GM21390 (cell line): ENCODE measurements at regions not wholly inside any gene's neighbourhood (a gene's known extent, or its start where the extent isn't known, plus 50 kb on each side); places are given as distances from the start of the nearest gene placed in this dataset.

Source experiments
- ATAC-seq: cut with Tn5 transposase; IDR thresholded peaks from one replicate; pipeline ENCODE4 v1.9.1; 2021; ENCODE audit not compliant: unreplicated experiment

GRCh38 chr9:74309654-74310053 lies 187.5 kb upstream of the RORB start:
- ATAC-seq, result no peak

- no peak for ATAC-seq
Observed at GRCh38 chr9:74317235-74317634, 179.9 kb upstream of the RORB start.

GRCh38 chr9:74321396-74321795 lies 175.7 kb upstream of the RORB start:
- no peak for ATAC-seq

DNA sequence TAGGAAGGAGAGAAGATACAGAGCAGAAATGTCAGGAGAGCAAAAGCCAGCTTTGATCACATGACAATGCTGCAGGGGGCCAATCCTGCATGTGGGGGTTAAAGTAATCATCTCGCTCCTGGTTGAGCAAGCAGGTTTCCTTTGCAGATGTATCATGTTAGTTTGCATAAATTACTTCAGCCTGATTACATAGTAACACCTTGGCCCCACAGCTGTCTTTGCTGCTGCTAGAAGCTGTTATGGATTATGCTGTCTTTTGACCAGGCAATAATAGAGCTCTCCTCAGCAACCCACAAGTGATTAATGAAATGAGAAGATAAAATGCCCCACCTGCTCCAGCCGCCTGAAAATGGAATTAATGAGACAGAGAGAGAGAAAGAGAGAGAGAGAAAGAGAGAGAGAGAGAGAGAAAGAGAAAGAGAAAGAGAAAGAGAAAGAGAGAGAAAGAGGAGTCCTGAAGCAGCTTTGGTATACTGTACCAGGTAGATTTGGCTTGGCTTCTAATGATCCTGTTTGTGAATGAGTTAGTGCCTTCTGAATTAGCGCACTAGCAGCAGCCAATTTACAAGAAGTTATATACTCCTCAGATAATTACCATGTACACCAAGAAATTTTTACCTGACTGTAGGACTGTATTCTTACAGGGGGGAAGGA lies 174.3 kb upstream of the RORB start:
- no peak for ATAC-seq

DNA sequence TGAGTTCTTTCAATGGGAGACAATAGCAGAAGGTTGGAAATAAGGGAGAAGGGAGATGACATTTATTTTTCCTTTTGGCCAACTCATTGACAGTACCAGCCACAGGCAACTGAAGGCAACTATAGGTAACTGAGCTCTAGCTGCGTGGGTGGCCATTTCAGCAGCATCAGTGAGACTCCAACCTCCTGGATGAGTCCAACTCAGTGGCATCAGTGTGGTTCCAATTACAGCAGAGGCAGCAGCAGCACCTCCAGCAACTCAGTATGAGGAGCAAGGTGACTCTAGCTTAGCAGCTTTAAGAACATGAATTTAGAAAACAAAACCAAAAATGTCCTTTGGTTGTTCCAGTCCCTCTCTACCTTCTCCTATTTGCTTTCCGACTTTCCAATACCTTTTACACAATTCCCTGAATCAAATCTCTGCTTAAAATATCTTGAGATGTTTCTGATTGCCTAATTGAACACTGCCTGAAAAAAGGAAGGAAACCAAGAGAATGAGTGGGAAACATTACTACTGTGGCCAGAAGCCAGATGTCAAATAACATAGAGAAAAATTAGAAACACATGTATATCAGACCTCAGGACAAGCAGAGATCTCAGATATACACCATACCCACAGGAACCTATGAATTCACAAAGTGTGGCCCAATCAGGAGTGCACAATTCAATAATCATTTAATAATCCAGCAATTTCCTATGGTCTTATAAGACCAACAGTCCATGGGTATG lies 166.5 kb upstream of the RORB start:
- ATAC-seq, result no peak

GRCh38 chr9:74331607-74332006 lies 165.5 kb upstream of the RORB start:
- ATAC-seq, result no peak

DNA sequence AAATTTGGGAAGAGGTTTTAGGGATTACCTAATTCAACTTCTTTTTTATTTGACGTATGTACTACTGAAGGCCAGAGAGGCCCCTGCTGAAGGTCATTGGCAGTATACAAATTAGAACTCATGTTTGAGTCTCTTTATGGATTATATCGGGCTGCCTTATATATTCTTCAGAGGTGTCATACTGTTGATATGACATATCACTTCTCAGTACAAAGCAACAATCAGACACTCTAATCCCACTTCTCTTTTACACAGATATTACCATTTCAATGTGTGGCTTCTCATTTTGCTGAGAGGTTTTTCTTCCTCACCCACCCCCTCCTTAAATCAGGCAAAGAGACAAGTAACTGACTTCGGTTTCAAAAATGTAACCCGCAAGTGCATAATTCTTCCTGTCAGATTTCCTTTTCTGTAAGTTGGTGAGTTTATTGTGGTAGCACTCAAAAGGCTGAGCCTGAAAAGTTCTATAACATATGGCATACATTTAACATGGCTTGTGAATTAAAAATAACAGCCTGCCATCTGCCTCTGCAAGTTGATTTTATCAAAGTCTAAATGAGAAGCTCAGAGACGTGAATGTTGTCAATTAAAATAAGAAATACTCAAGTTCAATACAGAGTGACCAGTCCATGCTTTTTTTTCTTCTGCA lies 163.6 kb upstream of the RORB start:
- ATAC-seq, result no peak

GRCh38 chr9:74334271-74334670 lies 162.9 kb upstream of the RORB start:
- no peak for ATAC-seq

GRCh38 chr9:74336161-74336560 lies 161.0 kb upstream of the RORB start:
- no peak for ATAC-seq

DNA sequence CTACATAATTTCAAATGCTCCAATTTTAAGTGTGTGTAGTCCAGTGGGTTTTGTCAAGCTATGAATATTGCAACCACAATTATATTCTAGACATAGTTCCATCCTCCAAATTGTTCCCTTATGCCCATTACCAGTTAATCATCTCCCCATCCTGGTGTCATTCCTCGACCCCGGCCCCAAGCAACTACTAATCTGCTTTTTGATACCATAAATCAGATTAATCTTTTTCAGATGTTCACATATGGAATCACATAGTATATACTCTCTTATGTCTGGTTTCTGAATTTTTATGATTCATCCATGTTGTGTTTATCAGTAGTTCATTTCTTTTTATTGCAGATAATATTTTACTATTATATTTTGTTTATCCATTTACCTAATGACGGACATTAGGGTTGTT lies 148.4 kb upstream of the RORB start:
- no peak for ATAC-seq

GRCh38 chr9:74355107-74355506 lies 142.0 kb upstream of the RORB start:
- ATAC-seq, result no peak

DNA sequence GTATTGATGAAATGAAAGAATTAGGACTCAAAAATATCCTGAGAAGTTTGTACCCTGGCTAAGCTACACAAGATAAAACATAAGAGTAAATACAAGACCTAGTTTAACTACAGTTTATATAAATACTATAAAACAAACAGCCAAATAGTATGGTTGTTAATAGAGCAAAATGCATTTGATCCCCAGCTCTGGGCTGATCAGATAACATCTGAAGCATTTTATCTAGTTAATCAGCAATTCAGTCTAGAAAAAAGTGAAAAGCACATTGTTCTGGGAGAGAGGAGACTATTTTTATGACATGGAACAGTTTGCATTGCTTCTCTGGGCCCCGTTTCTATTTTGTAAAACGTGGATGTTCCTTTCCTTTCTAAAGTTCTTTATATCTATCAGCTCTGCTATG lies 139.6 kb upstream of the RORB start:
- ATAC-seq, result no peak

DNA sequence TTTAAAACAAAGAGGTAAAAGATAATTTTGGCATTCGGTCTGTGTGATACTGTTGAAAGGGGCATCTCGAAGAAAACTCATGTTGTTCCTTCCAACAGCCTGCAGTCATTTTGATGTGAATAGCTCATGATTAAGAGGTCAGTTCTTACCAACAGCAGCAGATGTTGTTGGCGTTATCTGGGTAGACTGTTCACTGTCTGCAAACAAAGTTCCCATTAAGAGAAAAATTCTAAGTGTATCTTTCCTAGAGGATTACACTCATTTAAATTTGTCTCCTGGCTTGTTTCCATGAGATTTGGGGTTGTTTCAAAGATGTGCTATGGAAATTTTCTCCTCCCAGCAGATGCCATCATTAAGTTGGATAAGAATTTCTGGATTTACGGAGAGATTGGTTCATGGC lies 138.2 kb upstream of the RORB start:
- no peak for ATAC-seq

DNA sequence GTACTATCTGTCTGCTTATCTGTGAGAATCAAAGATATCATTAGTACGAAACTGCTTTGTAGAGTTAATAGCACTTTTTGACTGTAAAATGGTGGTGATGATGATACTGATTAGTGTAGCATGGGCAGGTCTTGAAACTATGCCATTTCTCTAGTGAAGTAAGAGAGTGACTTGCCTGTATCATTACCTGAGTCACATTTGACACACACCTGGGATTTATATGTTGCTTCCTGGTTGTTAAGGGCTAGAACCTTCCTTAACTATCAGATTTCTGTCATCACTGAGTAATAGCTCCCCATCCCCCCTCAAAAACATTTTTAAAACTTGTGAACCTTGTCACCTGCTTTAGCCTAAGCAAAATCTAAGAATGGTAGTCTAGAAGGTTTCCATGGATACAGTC lies 135.6 kb upstream of the RORB start:
- no peak for ATAC-seq

DNA sequence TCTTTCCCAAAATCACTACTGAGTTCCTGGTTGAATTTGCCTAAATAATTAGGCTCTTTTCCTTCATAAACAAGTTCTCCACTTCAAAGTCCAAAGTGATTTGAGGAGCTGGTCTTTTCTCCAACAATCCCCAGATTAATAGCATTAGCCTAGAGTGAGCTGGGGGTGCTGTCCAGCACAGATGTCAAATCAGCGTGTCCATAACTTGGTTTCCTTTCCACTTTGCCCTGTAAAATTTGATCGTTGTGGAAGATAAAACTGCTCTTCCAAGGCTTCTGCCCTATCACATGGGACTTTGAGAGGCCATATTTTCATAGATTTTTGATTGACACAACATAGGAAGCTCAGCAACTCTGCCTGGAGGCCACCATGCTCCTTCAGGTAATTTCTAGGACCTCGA lies 134.7 kb upstream of the RORB start:
- ATAC-seq, result no peak

GRCh38 chr9:74366111-74366510 lies 131.0 kb upstream of the RORB start:
- no peak for ATAC-seq

GRCh38 chr9:74369844-74370243 lies 127.3 kb upstream of the RORB start:
- no peak for ATAC-seq

DNA sequence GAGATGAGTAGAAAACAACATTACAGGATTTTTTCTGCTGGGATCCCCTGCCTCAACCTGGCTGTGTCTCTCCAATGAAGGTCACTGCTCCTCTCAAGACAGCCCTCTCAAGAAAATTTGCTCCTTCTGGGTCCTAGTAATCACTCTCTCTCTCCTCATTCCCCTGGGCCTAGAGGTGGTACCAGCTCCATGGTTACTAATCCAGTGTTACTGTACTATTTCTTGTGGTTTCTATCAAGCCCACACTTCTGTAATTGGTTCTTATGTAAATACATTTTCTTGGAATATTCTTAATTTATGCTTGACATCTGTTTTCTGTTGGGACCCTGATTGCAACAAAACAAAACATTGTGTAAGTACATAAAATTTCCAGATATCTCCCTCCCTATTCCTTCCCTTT lies 123.8 kb upstream of the RORB start:
- no peak for ATAC-seq

DNA sequence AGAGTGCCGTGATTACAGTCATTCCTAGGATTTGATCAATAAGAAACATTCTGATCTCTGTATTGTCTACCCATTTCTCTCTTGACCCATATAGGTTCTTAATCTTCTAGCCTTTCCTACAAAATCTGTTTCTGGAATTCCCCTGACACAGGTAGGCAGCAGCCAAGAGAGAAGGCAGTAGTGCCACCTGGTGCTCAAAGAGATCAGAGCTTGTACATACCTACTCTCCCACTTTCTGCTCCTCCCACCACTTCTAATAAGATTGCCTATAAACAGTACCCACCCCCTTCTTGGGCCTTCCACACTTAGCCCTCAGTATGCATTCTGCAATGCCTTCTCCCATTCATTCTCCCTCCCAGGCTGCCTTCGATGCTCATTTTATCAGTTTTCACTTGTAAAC lies 117.4 kb upstream of the RORB start:
- ATAC-seq, result peak; percentile 54

DNA sequence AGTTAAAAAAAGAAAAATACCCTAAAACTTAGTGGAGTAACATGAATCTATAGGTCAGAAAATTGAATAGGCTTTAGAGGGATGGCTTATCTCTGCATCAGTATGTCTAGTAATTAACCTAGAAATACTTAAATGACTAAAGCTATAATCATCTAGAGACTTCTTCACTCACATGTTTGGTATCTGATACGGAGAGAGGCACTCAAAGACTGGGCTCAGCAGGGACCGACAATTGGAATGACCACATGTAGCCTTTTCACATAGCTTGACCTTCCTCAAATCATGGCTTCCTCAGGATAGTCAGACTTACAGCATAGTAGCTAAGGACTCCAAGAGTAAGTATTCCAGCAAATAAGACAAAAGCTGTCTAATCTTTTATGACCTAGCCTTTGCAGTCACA lies 105.3 kb upstream of the RORB start:
- ATAC-seq, result no peak

GRCh38 chr9:74403581-74403980 lies 93.6 kb upstream of the RORB start:
- no peak for ATAC-seq

- ATAC-seq, result no peak
Observed at GRCh38 chr9:74404620-74405019, 92.5 kb upstream of the RORB start.
